SW 1271 (cell line): ENCODE measurements at regions not wholly inside any gene's neighbourhood (a gene's known extent, or its start where the extent isn't known, plus 50 kb on each side); places are given as distances from the start of the nearest gene placed in this dataset.

Source experiments
- DNase-seq, 2 experiments: peaks; one replicate each; lab custom pipeline; 2025; lab: John Stamatoyannopoulos, UW

- no peak for DNase-seq
Observed at GRCh38 chr20:40770564-40771307, 81.7 kb upstream of the MAFB start.

GRCh38 chr20:40771308-40771610, 82.2 kb upstream of the MAFB start:
- no peak for DNase-seq

GRCh38 chr20:40771848-40772511, 82.9 kb upstream of the MAFB start:
- no peak for DNase-seq

GRCh38 chr20:40773376-40773775, 84.3 kb upstream of the MAFB start:
- DNase-seq: no peak

- DNase-seq: no peak
Observed at GRCh38 chr20:40774252-40774651, 85.2 kb upstream of the MAFB start.

DNA sequence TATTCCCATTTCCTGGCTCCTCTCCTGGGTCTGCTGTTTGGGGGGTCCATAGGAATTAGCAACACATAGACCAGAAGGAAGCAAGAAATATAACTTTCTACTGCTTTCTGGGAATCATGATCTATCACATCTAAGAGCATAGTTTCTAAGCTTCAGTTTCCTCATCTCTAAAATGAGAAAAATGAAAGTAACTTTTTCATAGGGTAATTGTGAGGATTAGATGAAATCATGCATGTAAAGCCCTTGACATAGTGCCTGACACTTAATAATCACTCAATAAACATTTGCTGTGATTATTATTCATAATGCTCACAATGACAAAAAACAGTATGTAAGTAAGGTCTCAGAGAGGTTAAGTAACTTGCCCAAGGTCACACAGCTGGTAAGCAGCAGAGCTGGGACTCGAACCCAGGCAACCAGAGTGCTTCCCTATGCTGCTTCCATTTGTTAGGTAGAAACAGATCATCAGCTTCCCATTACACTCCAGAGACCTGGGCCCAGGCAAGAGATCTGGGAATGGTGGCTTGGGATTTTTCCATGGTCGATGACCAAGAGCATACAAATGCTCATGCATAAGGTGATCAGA, 86.6 kb upstream of the MAFB start:
- no peak for DNase-seq

DNA sequence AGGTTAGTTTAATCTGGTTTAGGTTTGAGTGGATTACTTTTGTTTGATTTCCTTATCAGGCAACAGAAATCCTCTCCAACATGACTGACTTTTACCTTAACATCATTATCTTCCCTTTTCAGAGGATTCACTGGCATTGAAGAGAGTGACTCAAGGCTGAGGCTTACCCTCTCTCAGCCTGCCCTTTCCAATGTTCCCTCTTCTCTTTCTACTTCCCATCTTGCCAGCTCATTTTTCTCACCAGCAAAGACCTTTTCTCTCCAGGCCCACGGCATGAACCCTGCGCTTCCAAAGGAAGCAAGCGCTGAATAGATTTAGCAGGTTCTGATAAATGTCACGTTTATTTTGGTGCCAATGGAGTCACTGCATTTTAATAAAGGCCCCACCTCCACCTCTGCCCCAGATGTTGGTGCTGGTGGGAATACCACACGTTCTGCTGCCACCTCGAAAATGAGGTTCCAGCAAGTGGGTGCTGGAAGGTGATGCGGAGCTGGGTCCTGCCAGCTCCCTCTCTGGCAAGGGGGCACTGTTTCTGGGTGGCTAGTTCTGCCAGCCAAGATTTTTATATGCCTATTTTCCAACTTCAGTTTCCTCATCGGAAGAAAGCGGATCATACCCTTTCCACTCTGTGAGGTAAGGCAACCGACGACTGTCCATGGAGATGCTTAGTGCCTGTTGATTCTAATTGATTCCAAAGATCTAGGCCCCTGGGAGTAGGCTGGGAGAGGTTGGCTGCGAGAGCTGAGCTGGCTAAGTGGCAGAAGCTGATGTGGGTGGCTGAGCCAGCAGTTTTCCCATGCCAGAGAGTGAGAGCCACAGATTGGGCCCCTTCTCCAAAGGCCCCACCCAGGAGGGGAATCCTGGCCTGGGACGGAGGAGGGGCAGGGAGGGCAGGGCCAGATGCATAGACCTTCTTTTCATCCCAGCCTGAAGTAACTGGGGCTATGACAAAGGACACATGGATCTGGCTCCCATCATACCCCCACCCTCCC, 87.7 kb upstream of the MAFB start:
- no peak for DNase-seq

GRCh38 chr20:40777653-40778052, 88.6 kb upstream of the MAFB start:
- no peak for DNase-seq

- no peak for DNase-seq
Observed at GRCh38 chr20:40778894-40779496, 90.0 kb upstream of the MAFB start.

GRCh38 chr20:40781327-40782042, 92.4 kb upstream of the MAFB start:
- DNase-seq: no peak

DNA sequence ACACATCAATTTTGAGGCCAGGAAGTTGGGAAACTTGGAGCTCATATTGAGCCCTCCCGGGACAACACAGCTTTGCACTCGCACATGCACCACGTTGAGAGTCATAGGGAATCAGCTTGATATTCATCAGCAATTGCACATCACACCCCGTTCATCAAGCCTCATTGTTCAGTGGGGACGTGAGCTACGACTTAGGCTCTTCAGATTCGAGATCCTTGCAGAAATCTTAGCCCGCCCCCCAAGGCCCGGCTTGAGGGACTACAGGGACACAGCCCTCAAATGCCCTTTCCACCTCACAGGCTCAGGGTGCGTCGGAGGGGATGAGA, 93.0 kb upstream of the MAFB start:
- DNase-seq: no peak

DNA sequence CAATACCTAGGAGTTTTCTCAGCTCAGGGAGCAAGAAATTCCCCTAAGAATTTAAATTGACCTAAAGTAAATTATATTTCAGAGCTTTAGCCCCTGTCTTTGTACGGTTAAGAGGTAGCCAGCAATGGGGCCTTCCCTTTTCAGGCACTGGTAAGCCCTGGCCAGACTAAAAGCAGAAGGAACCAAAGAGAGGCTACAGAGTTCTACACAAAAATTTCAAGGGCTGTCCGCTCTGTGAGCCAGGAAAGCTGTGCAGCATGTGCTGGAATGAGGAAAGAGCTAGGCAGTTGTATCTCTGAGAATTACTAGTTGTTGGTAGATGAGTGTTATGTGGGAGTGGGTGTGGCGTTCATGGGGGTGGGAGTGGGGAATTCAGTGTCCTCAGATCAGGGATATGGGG, 96.3 kb upstream of the MAFB start:
- no peak for DNase-seq

DNA sequence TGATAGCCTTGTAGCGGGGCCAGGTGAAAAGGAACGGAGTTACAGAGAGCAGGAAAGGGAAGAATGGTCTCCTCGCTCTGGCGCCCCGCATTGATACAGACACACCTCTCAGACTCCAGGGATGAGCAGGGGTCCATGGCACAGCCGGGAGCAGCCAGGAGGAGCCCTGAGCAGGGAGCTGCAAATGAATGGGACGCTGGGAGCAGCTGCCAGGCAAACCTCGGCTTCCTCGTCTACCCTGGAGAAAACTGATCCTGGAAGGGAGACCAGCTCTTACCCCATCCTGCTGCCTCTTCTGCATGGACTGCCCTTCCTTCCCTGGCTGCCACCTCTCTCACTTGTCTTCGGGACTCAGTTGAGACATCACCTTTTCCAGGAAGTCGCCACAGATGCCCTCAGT, 97.3 kb upstream of the MAFB start:
- DNase-seq: no peak

GRCh38 chr20:40787941-40788340, 98.9 kb upstream of the MAFB start:
- no peak for DNase-seq

GRCh38 chr20:40797425-40797824, 108.4 kb upstream of the MAFB start:
- no peak for DNase-seq

DNA sequence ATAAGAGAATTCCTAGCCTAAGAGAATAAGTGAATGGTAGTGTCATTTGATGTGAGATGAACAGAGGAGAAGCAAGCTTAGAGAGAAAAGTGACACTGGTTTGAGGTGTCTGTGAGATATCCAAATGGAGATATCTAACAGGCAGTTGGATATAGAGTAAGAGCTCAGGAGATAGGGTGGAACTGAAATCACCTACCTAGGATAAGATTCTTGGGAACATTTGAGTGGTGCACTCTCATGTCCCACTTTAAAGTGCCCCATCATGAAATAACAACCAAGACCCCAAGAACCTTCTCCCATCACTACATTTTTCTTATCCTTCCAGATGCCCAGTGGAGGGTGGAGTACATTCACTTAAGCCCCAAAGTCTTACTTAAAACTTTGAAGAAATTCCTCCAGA, 109.0 kb upstream of the MAFB start:
- DNase-seq: no peak

DNA sequence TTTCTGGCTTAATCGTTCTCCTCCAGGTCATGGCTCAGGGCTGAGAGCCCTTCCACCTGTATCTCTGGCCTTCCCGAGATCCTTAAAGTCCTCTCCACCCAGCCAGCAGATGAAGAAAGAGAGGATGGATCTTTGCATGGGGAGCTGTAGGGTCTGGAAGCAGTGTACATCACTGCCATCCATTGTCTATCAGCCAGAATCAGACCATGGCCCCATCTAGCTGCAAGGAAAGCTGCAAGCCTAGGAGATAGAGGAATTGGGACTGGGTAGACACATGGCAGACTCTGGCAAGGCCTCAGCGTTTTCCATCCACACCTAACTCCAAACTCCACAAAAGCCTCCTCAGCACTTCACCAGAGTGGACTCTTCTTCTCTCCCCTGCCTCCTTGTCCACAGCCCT, 113.8 kb upstream of the MAFB start:
- DNase-seq: no peak

DNA sequence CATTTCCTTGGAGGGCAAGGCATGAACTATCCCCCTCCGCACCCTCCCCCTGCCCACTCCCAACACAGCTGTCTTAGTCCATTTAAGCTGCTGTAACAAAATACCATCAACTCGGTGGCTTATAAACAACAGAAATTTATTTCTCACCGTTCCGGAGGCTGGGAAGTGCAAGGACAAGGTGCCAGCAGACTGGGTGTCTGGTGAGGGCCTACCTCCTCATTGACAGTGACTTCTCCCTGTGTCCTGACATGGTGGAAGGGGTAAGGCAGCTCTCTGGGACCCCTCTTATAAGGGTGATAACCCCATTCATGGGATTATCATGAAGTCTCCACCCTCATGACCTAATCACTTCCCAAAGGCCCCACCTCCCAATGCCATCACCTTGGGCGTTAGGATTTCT, 114.3 kb upstream of the MAFB start:
- no peak for DNase-seq

DNA sequence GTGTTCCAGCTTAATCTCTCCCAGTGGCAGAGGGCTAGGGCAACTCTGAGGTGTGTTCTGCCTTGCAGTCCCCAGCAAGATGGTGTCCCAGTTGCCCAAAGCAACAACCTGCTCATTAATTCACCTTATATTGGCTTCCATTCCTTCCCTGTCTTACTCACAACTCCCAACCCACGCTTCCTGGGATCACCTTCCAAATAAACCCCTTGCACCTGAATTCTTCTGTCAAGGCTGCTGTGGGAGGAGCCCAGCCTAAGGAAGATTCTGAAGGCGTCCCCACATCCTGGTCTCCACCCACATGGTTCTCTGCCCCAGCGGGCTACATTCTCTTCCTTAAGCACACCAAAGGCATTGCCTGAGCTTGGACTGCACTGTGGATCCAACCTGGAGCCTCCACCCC, 116.6 kb upstream of the MAFB start:
- DNase-seq: no peak

DNA sequence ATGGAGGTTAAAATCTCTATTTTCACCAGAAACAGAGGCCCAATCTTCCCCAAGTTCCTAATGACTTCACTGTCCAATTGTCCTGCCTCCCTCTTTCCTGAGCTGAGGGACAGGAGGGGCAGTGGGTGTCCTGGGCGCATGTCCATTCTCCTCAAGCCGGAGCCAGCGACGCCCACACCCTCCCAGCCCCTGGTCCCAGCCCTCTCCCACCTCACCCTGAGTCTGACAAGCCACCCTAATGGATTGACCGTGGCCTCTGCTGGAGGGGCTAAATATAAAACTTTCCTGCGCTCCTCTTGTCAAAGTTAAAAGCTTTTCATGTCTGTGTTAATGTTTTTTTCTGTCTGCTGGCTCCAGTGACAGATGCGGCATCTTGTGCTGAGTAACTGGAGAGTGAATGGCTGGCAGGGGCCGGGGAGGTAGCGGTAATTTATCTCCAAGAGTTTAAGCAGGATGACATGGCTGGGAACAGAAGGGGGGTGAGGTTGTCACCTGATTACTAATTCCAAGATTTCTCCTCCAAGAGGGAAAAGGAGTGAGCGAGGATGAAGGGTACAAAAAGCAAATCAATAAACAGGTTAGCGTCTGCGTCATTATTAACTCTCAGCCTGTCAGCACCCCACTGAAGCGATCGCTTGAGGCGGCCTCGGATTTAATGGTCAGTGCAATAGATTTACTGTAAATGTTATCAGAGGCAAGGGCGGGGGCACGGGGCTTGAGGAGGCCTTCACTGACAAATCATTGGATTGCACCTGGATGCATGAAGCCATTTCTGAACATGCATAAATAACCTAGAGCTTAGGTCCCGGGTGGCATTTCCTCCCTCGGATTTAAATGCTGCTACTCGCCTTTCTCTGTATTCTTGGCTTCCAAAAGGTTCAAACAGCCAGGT, 118.1 kb upstream of the MAFB start:
- DNase-seq: no peak

DNA sequence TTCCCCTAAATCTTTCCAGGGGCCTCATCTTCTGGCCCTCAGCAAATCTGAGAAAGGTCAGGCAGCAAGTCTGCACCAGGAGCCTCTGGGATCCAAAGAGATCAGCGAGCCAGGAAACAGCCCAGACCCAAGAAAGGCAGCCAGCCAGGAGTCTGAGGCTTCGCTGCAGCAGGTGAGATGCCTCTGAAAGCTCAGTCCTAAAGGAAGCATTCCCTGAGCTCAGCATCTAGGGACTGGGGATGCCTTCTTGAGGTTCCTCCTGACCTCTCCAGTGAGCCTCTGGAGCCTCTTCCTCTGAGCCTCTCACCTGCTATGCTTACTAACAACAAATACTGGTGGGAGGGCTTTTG, 118.8 kb upstream of the MAFB start:
- DNase-seq: no peak
